Stimulated activated effector memory CD8-positive, alpha-beta T cell treated with anti-CD3 and anti-CD28 coated beads, Interleukin-12 subunit alpha, Interleukin-12 subunit beta, amount 100 ng/mL, for 72 hours (primary cell): ENCODE measurements at regions not wholly inside any gene's neighbourhood (a gene's known extent, or its start where the extent isn't known, plus 50 kb on each side); places are given as distances from the start of the nearest gene placed in this dataset.

Source experiments
- ATAC-seq: fragments of 150-1000 bp; cut with Tn5 transposase; 2 replicates; pipeline ENCODE4 v1.10.0; 2021
- DNase-seq, 2 donors: peaks; one replicate each; pipeline ENCODE4 v3.0.0; 2021 to 2022; ENCODE audit warnings: low spot score in 2 of 2
- H3K27ac Mint-ChIP-seq: one replicate; pipeline ENCODE4 v1.8.0; 2022; ENCODE audit warnings: mild to moderate bottlenecking, mixed read lengths
- H3K36me3 Mint-ChIP-seq: one replicate; pipeline ENCODE4 v1.8.0; 2022; ENCODE audit warnings: mild to moderate bottlenecking, mixed read lengths
- H3K4me1 Mint-ChIP-seq: one replicate; pipeline ENCODE4 v1.8.0; 2022; ENCODE audit warnings: mixed read lengths
- H3K4me3 Mint-ChIP-seq: one replicate; pipeline ENCODE4 v1.8.0; 2022; ENCODE audit warnings: mild to moderate bottlenecking, mixed read lengths
- H3K9me3 Mint-ChIP-seq: one replicate; pipeline ENCODE4 v1.8.0; 2022; ENCODE audit warnings: mixed read lengths

DNA sequence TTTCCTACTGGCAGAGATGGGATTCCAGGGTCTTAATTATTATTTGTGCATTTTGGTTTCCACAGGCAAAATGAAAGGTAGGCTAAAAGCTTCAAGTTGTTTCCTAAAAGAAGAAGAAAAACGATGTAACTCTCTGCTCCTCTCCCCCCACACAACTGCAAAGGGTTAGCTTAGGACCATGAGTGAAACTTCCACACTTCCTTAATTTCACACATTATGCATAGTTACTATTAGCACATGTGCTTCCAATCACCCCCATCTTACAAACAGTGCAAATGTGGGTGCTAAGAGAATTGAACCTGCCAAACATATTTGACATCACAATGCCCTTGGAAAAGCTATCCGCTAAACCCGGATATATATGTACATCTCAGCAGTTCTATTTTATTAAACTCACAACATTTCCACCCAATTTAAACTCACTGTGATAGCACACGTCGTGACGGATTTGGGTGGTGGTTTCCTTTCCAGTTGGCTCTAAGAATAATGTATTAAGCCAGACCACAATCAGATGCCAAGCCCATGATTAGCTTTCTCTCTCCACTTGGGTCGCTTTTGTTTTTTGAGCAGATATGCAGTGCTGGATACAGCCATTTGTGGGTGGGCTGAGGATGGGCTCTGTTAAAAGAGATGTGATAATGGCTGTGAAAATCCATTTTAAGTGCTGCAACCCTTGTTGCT is 245.0 kb upstream of the POU2AF2 start:
- no peaks in the 10 kb centered on the region for H3K9me3 Mint-ChIP-seq
- H3K27ac Mint-ChIP-seq: no peak overlapping the region
- no peaks in the 10 kb centered on the region for H3K4me1 Mint-ChIP-seq
- DNase-seq (no peak), ATAC-seq (no peak)
- no peak overlapping the region for H3K4me3 Mint-ChIP-seq
- H3K36me3 Mint-ChIP-seq: no peaks in the 10 kb centered on the region

DNA sequence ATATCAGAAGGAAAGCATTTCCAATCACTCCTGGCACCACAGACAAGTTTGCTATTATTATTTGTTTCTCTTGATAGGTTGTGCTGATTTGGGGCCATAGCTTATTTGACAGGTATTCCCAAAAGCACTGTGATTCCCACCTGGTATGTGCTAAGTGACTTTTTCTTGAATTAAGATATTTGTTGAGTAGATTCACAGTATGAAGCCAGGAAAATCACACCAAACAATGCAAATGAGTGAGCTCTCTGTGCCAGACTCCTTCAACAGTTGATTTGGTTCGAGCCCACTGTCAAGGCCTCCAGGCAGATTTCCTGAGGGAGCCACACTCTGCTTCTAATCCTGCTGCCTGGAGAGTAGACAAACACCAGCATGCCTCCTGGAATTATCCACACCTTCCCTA is 253.0 kb upstream of the POU2AF2 start:
- Mint-ChIP-seq H3K27ac (no peak overlapping the region), H3K4me1 (no peaks in the 10 kb centered on the region), H3K36me3 (no peaks in the 10 kb centered on the region), H3K4me3 (no peak overlapping the region), H3K9me3 (no peaks in the 10 kb centered on the region)
- DNase-seq: no peak
- no peak for ATAC-seq

DNA sequence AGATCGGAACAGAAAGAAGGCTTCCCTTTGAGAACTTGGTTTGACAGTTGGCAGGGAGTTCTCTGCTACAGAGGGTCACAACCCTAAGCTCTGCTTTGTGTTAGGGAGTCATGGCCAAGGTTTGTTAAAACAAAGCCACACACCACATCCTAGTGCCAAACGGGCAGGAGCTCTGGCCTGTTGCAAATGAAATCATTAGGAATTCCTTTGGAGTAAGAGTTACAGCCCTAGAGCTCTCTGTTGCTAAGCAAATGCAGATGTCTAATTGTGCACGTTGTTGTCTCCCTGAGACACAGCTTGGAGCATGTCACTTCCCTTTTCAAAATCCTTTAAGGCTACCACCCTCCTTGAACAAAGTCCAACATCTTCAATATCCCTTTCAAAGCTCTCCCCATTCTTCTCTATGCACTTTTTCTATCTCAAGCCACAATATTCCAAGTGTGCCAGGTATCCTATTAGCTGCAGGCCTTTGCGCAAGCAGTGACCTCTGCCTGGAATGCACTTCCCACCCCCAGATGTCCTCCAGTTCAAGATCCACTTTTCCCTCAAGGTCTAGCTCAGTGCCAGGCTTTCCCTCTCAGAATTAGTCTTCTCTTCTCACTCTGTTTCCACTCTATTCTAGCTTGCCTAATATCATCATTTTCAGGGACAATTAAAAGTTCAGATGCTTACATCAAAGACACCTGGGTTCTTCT is 253.7 kb upstream of the POU2AF2 start:
- H3K27ac Mint-ChIP-seq: no peak overlapping the region
- no peaks in the 10 kb centered on the region for H3K36me3 Mint-ChIP-seq
- DNase-seq (no peak), ATAC-seq (no peak)
- no peaks in the 10 kb centered on the region for H3K4me1 Mint-ChIP-seq
- no peak overlapping the region for H3K4me3 Mint-ChIP-seq
- H3K9me3 Mint-ChIP-seq: no peaks in the 10 kb centered on the region

DNA sequence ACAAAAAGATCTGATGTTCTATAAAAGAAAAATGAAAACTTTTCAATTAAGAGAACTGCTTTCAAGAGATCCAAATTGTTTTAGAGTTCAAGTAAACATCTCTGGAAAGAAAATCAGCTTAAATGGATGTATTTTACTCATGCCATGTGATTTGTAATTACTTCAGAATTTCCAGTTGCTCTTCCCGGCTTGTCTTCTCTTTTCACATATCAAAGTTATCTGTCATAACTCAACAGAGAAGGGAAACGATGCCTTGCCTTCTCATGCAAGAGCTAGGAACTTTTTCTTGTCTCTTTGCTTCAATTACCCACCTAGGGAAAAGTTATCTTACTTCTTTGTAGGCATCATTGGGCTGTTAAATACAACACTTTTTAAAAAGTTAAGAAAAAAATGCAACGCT is 255.2 kb upstream of the POU2AF2 start:
- Mint-ChIP-seq H3K4me3 (no peak overlapping the region), H3K4me1 (no peaks in the 10 kb centered on the region), H3K9me3 (no peaks in the 10 kb centered on the region), H3K36me3 (no peaks in the 10 kb centered on the region), H3K27ac (no peak overlapping the region)
- DNase-seq (no peak), ATAC-seq (no peak)

DNA sequence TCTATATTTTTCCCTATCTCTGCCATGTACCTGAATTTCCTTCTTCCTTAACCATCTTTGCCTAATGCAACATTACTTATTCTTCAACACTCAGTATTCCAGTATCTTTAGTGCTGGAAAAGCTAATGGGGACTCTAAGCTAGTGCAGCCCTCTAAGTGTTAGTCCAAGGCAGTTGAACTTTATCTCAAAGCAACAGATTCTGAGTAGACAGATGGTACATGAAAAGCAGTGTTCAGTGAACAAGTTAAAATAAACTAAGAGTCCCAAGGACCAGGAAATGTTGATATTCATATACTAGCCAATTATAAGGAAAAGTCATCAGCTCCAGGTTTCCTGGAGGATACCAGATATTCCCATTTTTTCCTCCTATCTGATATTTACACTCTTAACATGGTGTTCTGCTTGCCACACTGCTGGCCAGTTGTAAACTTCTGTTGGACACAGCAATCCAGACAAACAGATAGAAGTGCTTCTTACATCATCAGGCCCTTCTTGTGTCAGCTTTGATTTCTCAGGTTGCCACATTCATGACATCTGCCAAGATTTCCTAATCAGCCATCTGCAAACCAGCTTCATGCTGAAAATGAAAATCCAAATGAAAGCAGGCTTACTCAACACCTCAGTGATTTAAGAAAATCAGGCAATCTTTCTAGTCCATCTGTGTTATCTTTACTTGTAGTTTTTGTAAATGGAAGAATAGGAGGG is 255.9 kb upstream of the POU2AF2 start:
- DNase-seq (no peak), ATAC-seq (no peak)
- Mint-ChIP-seq H3K4me1 (no peaks in the 10 kb centered on the region), H3K27ac (no peak overlapping the region), H3K9me3 (no peaks in the 10 kb centered on the region), H3K36me3 (no peaks in the 10 kb centered on the region), H3K4me3 (no peak overlapping the region)

DNA sequence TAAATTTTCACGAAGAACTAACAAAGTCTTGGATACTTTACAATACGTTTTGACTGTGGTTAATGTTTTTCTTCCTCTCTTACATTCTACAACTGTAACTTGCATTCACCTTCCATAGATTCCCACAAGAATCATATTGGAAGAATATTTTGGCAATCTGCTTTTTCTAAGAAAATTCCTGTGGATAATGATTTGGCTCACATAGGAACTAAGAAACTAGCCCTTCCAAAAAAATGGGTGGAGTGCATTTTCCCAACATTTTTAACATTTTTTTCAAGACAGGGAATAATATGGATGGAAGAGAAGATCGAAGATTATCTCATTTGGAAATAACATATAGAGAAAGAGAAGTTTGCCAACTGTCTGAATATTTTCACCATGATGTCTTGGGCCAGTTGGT is 256.9 kb upstream of the POU2AF2 start:
- Mint-ChIP-seq H3K9me3 (no peaks in the 10 kb centered on the region), H3K36me3 (no peaks in the 10 kb centered on the region), H3K4me1 (no peaks in the 10 kb centered on the region), H3K27ac (no peak overlapping the region), H3K4me3 (no peak overlapping the region)
- no peak for ATAC-seq
- DNase-seq: no peak

DNA sequence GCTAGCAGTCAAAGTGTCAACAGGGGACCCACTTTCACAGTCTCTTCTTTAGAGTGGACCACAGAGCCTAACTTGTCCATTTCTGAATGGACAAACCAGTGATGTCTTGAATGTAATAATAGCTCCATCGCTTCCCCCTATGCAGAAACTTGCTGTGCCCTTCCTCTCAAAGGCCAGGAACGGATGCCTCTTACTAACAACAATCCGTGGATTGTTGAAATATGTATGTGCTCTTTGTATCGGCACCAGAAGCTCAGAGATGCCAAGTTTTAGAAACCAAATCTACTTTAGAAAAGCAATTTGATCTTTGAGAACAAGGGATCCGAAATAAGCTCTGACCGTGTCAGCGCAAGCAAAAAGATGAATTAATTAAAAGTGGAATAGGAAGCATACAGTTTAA is 259.5 kb upstream of the POU2AF2 start:
- H3K36me3 Mint-ChIP-seq: no peaks in the 10 kb centered on the region
- DNase-seq: no peak
- no peaks in the 10 kb centered on the region for H3K4me1 Mint-ChIP-seq
- H3K9me3 Mint-ChIP-seq: no peaks in the 10 kb centered on the region
- no peak for ATAC-seq
- H3K27ac Mint-ChIP-seq: no peak overlapping the region
- no peak overlapping the region for H3K4me3 Mint-ChIP-seq

DNA sequence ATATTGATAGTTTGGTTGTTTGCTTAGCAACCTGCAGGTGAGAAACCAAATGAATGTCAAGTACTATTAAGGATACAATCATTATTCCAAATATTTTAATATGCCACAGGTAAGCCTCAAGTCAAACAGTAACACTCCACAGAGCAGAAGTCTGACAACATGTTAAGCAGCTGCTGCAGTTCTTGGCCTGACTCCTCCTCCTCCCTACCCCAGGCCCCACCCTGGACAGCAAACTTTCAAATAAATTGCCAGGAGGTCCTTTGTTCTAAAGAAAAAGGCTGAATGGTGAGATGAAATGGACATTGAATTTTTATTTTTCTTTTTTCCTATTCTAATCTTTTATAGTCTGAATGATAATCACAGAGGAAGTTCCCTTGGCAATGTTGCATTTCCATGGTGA is 260.0 kb upstream of the POU2AF2 start:
- ATAC-seq (no peak), DNase-seq (no peak)
- no peaks in the 10 kb centered on the region for H3K36me3 Mint-ChIP-seq
- H3K9me3 Mint-ChIP-seq: no peaks in the 10 kb centered on the region
- no peaks in the 10 kb centered on the region for H3K4me1 Mint-ChIP-seq
- H3K27ac Mint-ChIP-seq: no peak overlapping the region
- H3K4me3 Mint-ChIP-seq: no peak overlapping the region

DNA sequence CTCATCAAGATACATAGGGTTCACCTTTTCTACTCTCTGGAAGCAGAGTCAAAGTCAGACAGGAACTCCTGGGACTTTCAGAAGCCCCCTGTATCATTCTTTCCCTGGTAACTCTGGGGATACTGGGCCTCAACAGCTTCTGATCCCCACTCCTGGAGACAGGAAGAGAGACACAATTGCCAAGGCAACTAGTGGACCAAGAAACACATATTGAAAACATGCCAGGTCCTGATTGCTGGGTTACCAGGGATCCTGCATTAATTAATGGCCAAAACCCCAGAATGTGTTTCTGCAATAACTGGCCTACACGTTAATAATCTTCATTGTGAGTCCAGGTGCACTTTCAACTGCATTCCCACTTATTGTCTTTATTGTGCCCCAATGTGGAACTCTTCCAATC is 260.8 kb upstream of the POU2AF2 start:
- ATAC-seq: no peak
- no peak overlapping the region for H3K27ac Mint-ChIP-seq
- no peak for DNase-seq
- no peak overlapping the region for H3K4me3 Mint-ChIP-seq
- no peaks in the 10 kb centered on the region for H3K36me3 Mint-ChIP-seq
- no peaks in the 10 kb centered on the region for H3K9me3 Mint-ChIP-seq
- H3K4me1 Mint-ChIP-seq: no peaks in the 10 kb centered on the region

DNA sequence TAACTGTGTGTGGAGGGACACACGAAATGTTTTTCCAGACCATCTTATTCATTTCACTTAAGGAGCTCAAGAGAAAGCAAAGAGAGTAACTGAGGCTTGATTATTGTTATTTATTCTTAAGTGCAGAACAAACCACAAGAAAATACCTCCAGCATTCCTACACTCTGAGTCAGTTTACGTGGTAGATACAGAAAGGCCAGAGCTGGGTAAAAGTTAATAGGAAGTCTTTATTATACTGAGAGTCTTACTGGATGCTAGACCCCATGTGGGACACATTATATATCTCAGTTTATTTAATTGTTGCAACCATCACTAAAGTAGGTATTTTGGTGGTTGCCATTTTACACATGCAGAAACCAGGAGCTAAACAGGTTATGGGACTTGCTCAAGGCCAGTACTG is 261.4 kb upstream of the POU2AF2 start:
- Mint-ChIP-seq H3K36me3 (no peaks in the 10 kb centered on the region), H3K27ac (no peak overlapping the region), H3K9me3 (peaks cover 4% of the 10 kb centered on the region), H3K4me3 (no peak overlapping the region), H3K4me1 (no peaks in the 10 kb centered on the region)
- ATAC-seq (no peak), DNase-seq (no peak)

DNA sequence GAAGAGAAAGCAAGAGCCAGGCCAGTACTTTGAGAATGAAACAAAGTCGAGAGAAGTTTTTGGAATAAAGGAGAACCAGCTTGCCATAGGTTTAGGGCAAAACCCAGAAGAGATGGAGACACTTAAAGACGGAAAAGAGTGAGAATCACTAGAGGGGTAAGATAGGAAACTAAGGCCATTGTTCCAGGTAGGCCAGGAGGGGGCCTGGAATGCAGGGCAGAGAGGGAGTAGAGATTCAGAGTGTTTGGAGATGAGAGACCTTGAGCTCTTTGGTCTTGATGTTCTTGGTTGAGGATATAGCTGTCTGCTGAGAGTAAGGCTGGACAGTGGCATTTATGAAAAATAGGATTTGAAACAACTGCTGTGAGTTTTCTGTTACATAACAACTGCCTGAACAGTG is 263.3 kb upstream of the POU2AF2 start:
- H3K36me3 Mint-ChIP-seq: no peaks in the 10 kb centered on the region
- H3K4me1 Mint-ChIP-seq: no peaks in the 10 kb centered on the region
- no peak overlapping the region for H3K4me3 Mint-ChIP-seq
- no peak for DNase-seq
- H3K27ac Mint-ChIP-seq: no peak overlapping the region
- H3K9me3 Mint-ChIP-seq: peaks cover 4% of the 10 kb centered on the region
- no peak for ATAC-seq

DNA sequence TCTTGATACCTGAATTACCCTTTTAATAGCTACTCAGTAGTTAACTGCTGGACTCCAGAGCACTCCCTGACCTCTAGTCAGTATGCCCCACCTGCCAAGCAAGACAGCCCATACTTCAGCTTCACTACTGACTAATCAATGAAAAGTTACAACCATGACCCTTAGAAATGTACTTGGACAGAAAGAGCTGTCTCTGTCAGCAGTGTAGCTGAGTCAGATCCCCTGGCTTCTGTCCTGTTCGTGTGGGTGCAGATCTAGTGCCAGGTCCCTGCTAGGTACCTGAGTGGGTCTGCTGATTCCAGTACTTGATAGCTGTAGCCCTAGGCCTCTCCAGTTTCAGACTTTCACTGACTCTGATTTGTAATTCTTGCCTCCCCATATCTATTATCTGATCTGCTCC is 265.8 kb upstream of the POU2AF2 start:
- H3K9me3 Mint-ChIP-seq: peaks cover 4% of the 10 kb centered on the region
- H3K27ac Mint-ChIP-seq: no peak overlapping the region
- no peak overlapping the region for H3K4me3 Mint-ChIP-seq
- H3K4me1 Mint-ChIP-seq: no peaks in the 10 kb centered on the region
- no peak for ATAC-seq
- H3K36me3 Mint-ChIP-seq: no peaks in the 10 kb centered on the region
- no peak for DNase-seq

DNA sequence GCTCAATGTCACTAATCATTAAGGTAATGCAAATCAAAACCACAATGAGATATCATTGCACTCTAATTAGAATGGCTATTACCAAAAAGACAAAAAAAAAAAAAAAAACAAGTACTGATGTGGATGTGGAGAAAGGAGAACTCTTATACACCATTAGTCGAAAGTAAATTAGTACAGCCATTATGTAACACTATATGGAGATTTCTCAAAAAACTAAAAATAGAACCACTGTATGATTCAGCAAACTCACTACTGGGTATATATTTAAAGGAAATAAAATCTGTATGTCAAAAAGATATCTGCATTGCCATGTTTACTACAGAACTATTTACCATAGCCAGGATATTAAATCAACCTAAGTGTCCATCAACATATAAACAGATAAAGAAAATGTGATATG is 265.4 kb upstream of the ARHGAP20 start:
- H3K27ac Mint-ChIP-seq: no peak overlapping the region
- no peak for DNase-seq
- no peak for ATAC-seq
- H3K4me3 Mint-ChIP-seq: no peak overlapping the region
- no peaks in the 10 kb centered on the region for H3K36me3 Mint-ChIP-seq
- no peaks in the 10 kb centered on the region for H3K4me1 Mint-ChIP-seq
- H3K9me3 Mint-ChIP-seq: peaks cover 4% of the 10 kb centered on the region

DNA sequence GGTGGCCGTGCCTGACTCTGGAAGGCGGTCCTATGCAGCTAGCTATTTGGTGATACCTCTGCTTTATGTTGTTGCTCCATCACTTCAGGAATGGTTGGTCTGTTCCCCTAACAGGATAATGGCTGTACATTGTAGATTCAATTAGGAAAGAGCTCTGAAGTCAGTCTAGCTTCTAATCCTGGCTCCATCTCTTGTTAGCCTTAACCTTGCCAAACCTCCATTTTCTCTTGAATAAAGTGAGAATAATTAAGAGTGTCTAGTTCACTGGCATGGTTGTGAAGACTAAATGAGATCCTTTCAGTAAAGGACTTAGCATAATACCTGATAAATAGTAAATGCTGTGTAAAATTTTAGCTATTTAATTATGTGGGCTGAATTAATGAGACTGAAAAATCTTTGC is 262.5 kb upstream of the ARHGAP20 start:
- no peak overlapping the region for H3K27ac Mint-ChIP-seq
- no peak for ATAC-seq
- H3K4me1 Mint-ChIP-seq: no peaks in the 10 kb centered on the region

DNA sequence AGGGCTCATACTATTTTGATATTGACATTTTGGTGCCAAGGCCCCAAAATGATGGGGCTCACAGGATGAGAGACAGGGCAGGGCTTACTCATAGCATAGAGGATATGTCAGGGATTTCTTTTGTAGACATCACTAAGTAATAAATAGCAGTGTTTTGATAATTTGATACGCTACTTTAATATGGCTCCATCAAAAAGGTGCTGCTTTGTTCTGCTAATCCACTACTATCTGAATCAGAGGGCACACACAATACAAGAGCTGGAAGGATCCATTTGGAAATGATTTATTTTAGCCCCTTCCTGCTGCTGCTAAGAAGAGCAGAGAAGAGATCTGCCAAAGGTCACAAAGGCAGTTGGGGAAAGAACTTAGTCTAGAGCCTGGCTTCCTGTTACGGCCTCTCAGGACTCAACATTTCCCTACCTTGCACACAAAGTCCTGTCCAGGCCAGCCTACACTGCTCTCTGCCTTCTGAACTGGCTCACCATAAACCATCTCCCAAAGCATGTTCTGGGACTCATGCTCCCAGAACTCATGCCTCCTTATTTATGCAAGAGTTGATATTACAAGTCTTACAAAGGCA is 261.3 kb upstream of the ARHGAP20 start:
- Mint-ChIP-seq H3K36me3 (no peaks in the 10 kb centered on the region), H3K27ac (no peak overlapping the region), H3K9me3 (no peaks in the 10 kb centered on the region), H3K4me1 (no peaks in the 10 kb centered on the region), H3K4me3 (no peak overlapping the region)
- ATAC-seq: no peak
- DNase-seq: no peak

More for the DNA sequence above, 262.5 kb upstream of the ARHGAP20 start:
- Mint-ChIP-seq H3K4me3 (no peak overlapping the region), H3K36me3 (no peaks in the 10 kb centered on the region), H3K9me3 (peaks cover 4% of the 10 kb centered on the region)
- no peak for DNase-seq

DNA sequence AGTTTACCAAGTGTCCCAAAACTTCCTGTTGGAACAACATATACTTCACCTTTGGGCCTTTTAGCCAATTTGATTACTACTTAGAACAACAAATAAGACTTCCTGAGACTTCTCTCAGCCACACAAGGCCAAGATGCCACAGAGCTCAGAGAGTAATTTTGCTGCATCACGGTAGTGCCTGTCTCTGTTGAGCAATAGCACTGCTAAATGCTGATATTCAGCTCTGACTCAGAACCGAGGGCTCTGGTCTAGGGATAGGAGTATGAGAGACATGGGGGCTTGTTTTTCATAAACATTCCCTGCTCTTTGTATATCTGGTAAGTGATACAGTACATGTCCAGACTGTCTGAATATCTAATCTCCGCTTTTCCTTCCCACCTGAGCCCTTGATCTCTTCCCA is 260.4 kb upstream of the ARHGAP20 start:
- no peak overlapping the region for H3K27ac Mint-ChIP-seq
- H3K9me3 Mint-ChIP-seq: no peaks in the 10 kb centered on the region
- no peak for DNase-seq
- no peaks in the 10 kb centered on the region for H3K36me3 Mint-ChIP-seq
- no peak for ATAC-seq
- no peak overlapping the region for H3K4me3 Mint-ChIP-seq
- no peaks in the 10 kb centered on the region for H3K4me1 Mint-ChIP-seq
